ENCODE measurements at regions not wholly inside any gene's neighbourhood (a gene's known extent, or its start where the extent isn't known, plus 50 kb on each side); places are given as distances from the start of the nearest gene placed in this dataset.
"Not testable (repeated sequence)": the region's sequence is repeated elsewhere in the genome, so short reads cannot be mapped to it uniquely, and the experiment has no call there.

DNA sequence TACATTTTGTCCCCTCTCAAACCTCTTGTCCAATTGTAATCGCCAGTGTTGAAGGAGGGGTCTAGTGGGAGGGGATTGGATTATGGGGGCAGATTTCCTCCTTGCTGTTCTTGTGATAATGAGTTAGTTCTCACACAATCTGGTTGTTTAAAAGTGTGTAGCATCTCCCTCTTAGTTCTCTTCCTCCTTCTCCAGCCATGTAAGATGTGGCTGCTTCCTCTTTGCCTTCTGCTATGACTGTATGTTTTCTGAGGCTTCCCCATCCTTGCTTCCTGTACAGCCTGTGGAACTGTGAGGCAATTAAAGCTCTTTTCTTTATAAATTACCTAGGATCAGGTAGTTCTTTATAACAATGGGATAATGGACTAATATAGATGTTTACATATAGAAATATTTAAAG, 162.3 kb upstream of the C1QTNF3 start:
- not testable (repeated sequence) for H3K36me3 ChIP-seq (ENCODE audit: control insufficient read depth in 3 of 3, insufficient read depth in 3 of 3, low read length in 3 of 3); H3K27me3 ChIP-seq (ENCODE audit: control insufficient read depth in 3 of 3, insufficient read depth in 3 of 3, low read length in 3 of 3); H3K9ac ChIP-seq (ENCODE audit: low read depth in 1 of 3, low read length in 3 of 3); H3K9me3 ChIP-seq (ENCODE audit: control insufficient read depth in 3 of 3, low read length in 3 of 3); H3K4me1 ChIP-seq (ENCODE audit: control insufficient read depth in 3 of 3, insufficient read depth in 3 of 3, low read length in 3 of 3); H3K27ac ChIP-seq (ENCODE audit: low read depth, low read length); H3K4me3 ChIP-seq (ENCODE audit: low read length in 3 of 3)

- not testable (repeated sequence) for H3K4me3 ChIP-seq (ENCODE audit: low read length in 3 of 3); H3K27ac ChIP-seq (ENCODE audit: low read depth, low read length); H3K27me3 ChIP-seq (ENCODE audit: control insufficient read depth in 3 of 3, insufficient read depth in 3 of 3, low read length in 3 of 3); H3K36me3 ChIP-seq (ENCODE audit: control insufficient read depth in 3 of 3, insufficient read depth in 3 of 3, low read length in 3 of 3); H3K4me1 ChIP-seq (ENCODE audit: control insufficient read depth in 3 of 3, insufficient read depth in 3 of 3, low read length in 3 of 3); H3K9me3 ChIP-seq (ENCODE audit: control insufficient read depth in 3 of 3, low read length in 3 of 3); H3K9ac ChIP-seq (ENCODE audit: low read depth in 1 of 3, low read length in 3 of 3)
Observed at GRCh38 chr5:34217386-34217785, 174.4 kb upstream of the C1QTNF3 start.

DNA sequence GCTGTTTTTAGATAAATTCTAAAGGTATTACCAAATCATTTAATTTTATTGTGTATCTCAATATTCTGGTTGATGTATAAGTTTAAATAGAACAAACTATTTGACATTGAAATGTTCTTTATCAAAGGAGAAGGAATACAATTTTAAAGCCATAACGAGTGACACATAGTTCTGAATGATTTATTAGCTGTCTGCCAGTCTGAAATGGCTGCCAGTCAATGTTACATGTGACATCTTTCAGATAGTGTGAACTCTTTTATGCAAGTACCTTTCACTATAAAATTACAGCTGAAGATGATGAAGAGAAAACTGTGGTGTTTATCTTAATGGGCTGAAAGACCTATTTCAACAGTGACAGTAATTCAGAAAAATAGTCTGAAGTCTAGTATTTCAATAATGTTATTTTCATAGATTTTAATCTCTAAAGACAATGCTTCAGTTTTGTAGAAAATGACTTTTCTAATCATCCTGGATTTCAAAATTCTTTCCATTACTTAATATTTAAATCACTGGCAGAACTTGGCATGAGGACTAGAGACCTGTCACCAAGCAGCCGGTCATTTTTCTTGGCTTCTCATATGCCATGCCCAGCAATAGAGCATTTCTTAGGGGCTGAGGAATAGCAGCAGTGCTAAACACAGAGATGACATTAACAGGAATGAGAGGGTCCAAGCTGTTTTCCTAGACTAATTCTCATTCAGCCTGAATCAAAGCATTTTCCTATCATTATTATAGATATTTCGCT, 178.5 kb upstream of the C1QTNF3 start:
- not testable (repeated sequence) for H3K27ac ChIP-seq (ENCODE audit: low read depth, low read length); H3K4me3 ChIP-seq (ENCODE audit: low read length in 3 of 3); H3K4me1 ChIP-seq (ENCODE audit: control insufficient read depth in 3 of 3, insufficient read depth in 3 of 3, low read length in 3 of 3); H3K9me3 ChIP-seq (ENCODE audit: control insufficient read depth in 3 of 3, low read length in 3 of 3); H3K9ac ChIP-seq (ENCODE audit: low read depth in 1 of 3, low read length in 3 of 3); H3K36me3 ChIP-seq (ENCODE audit: control insufficient read depth in 3 of 3, insufficient read depth in 3 of 3, low read length in 3 of 3); H3K27me3 ChIP-seq (ENCODE audit: control insufficient read depth in 3 of 3, insufficient read depth in 3 of 3, low read length in 3 of 3)

GRCh38 chr5:34223158-34223557, 180.1 kb upstream of the C1QTNF3 start:
- not testable (repeated sequence) for H3K36me3 ChIP-seq (ENCODE audit: control insufficient read depth in 3 of 3, insufficient read depth in 3 of 3, low read length in 3 of 3); H3K9me3 ChIP-seq (ENCODE audit: control insufficient read depth in 3 of 3, low read length in 3 of 3); H3K27me3 ChIP-seq (ENCODE audit: control insufficient read depth in 3 of 3, insufficient read depth in 3 of 3, low read length in 3 of 3); H3K9ac ChIP-seq (ENCODE audit: low read depth in 1 of 3, low read length in 3 of 3); H3K4me3 ChIP-seq (ENCODE audit: low read length in 3 of 3); H3K4me1 ChIP-seq (ENCODE audit: control insufficient read depth in 3 of 3, insufficient read depth in 3 of 3, low read length in 3 of 3); H3K27ac ChIP-seq (ENCODE audit: low read depth, low read length)

DNA sequence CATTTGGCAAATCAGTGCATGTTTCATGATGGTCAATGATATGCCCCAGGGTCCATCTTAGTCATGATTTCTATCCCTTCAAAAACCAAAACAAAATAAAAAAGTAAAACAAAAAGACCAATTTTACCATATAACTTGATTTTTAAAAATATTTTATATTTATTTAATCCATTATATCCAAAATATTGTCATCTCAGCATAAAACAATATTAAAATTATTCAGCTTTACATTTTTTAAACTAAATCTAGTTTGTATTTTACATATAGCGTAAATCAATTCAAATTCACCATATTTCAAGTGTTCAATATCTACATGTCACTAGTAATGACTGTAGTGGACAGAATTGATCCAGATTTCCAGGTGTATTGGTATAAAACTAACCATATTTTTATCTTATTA, 187.4 kb upstream of the C1QTNF3 start:
- not testable (repeated sequence) for H3K9me3 ChIP-seq (ENCODE audit: control insufficient read depth in 3 of 3, low read length in 3 of 3); H3K27ac ChIP-seq (ENCODE audit: low read depth, low read length); H3K9ac ChIP-seq (ENCODE audit: low read depth in 1 of 3, low read length in 3 of 3); H3K36me3 ChIP-seq (ENCODE audit: control insufficient read depth in 3 of 3, insufficient read depth in 3 of 3, low read length in 3 of 3); H3K4me3 ChIP-seq (ENCODE audit: low read length in 3 of 3); H3K27me3 ChIP-seq (ENCODE audit: control insufficient read depth in 3 of 3, insufficient read depth in 3 of 3, low read length in 3 of 3); H3K4me1 ChIP-seq (ENCODE audit: control insufficient read depth in 3 of 3, insufficient read depth in 3 of 3, low read length in 3 of 3)

GRCh38 chr5:34243802-34244201, 200.8 kb upstream of the C1QTNF3 start:
- H3K27me3 ChIP-seq (ENCODE audit: control insufficient read depth in 3 of 3, insufficient read depth in 3 of 3, low read length in 3 of 3); H3K9me3 ChIP-seq (ENCODE audit: control insufficient read depth in 3 of 3, low read length in 3 of 3); H3K36me3 ChIP-seq (ENCODE audit: control insufficient read depth in 3 of 3, insufficient read depth in 3 of 3, low read length in 3 of 3); H3K4me3 ChIP-seq (ENCODE audit: low read length in 3 of 3); H3K9ac ChIP-seq (ENCODE audit: low read depth in 1 of 3, low read length in 3 of 3); H3K4me1 ChIP-seq (ENCODE audit: control insufficient read depth in 3 of 3, insufficient read depth in 3 of 3, low read length in 3 of 3); H3K27ac ChIP-seq (ENCODE audit: low read depth, low read length): not testable (repeated sequence)

- not testable (repeated sequence) for H3K4me1 ChIP-seq (ENCODE audit: control insufficient read depth in 3 of 3, insufficient read depth in 3 of 3, low read length in 3 of 3); H3K27me3 ChIP-seq (ENCODE audit: control insufficient read depth in 3 of 3, insufficient read depth in 3 of 3, low read length in 3 of 3); H3K36me3 ChIP-seq (ENCODE audit: control insufficient read depth in 3 of 3, insufficient read depth in 3 of 3, low read length in 3 of 3); H3K9me3 ChIP-seq (ENCODE audit: control insufficient read depth in 3 of 3, low read length in 3 of 3); H3K27ac ChIP-seq (ENCODE audit: low read depth, low read length)
- Histone ChIP-seq H3K4me3 (ENCODE audit: low read length in 3 of 3) (peak overlapping the region; percentile 45 to 51 (median 49)), H3K9ac (ENCODE audit: low read depth in 1 of 3, low read length in 3 of 3) (peak overlapping the region in 1 of 3 donors; percentile 25)
Observed at GRCh38 chr5:34244281-34245031, 201.4 kb upstream of the C1QTNF3 start.

DNA sequence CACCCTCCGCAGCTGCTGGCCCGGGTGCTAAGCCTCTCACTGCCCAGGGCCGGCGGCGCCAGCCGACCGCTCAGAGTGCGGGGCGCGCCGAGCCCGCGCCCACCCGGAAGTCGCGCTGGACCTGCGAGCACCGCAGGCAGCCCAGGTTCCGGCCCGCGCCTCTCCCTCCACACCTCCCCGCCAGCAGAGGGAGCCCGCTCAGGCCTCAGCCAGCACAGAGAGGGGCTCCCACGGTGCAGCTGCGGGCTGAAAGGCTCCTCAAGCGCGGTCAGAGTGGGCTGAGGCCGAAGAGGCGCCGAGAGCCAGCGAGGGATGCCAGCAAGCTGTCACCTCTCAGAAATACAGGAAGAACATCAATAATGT, 202.0 kb upstream of the C1QTNF3 start:
- H3K27ac ChIP-seq (ENCODE audit: low read depth, low read length); H3K9me3 ChIP-seq (ENCODE audit: control insufficient read depth in 3 of 3, low read length in 3 of 3); H3K36me3 ChIP-seq (ENCODE audit: control insufficient read depth in 3 of 3, insufficient read depth in 3 of 3, low read length in 3 of 3); H3K4me3 ChIP-seq (ENCODE audit: low read length in 3 of 3); H3K27me3 ChIP-seq (ENCODE audit: control insufficient read depth in 3 of 3, insufficient read depth in 3 of 3, low read length in 3 of 3); H3K4me1 ChIP-seq (ENCODE audit: control insufficient read depth in 3 of 3, insufficient read depth in 3 of 3, low read length in 3 of 3); H3K9ac ChIP-seq (ENCODE audit: low read depth in 1 of 3, low read length in 3 of 3): not testable (repeated sequence)

DNA sequence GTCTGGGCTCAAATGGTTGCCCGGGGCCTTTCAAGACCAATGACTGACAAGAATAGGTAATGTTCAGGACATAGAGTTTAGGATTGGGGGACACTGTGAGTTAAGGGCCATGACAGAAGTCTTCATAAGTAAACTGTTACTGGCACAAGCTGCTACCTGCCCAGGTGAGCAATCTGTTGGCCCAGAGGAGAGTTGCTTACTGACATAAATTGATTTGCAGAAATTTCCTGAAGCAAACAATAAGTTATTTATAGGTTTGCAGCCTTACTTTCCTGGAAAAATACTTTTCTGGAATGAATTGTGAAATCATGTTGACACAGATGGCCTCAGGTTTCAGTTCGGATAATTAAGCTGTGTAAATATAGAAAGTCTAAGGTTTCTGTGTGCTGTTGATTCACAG, 202.8 kb upstream of the C1QTNF3 start:
- H3K4me3 ChIP-seq (ENCODE audit: low read length in 3 of 3): peak overlapping the region in 2 of 3 donors; percentile 43 to 57
- H3K4me1 ChIP-seq (ENCODE audit: control insufficient read depth in 3 of 3, insufficient read depth in 3 of 3, low read length in 3 of 3): not testable (repeated sequence)

DNA sequence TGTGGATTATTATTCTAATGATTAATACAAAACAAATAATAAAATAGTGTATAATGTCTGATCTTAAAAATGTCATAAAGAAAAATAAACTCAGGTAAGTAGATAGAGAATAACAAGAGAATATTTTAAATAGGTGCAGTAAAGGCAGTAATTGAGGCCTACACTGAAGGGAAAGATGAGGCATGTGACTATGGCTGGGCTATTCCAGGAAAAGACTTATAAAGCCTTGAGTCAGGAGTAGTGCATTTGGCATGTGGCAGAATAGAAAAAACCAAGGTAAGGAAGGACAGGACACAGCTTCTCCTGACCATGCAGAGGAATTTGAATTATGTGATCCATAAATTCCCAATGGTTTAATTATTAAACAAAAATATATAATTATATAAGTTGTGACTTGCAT, 215.6 kb upstream of the C1QTNF3 start:
- H3K4me3 ChIP-seq (ENCODE audit: low read length in 3 of 3); H3K27me3 ChIP-seq (ENCODE audit: control insufficient read depth in 3 of 3, insufficient read depth in 3 of 3, low read length in 3 of 3); H3K9ac ChIP-seq (ENCODE audit: low read depth in 1 of 3, low read length in 3 of 3); H3K9me3 ChIP-seq (ENCODE audit: control insufficient read depth in 3 of 3, low read length in 3 of 3); H3K36me3 ChIP-seq (ENCODE audit: control insufficient read depth in 3 of 3, insufficient read depth in 3 of 3, low read length in 3 of 3); H3K4me1 ChIP-seq (ENCODE audit: control insufficient read depth in 3 of 3, insufficient read depth in 3 of 3, low read length in 3 of 3); H3K27ac ChIP-seq (ENCODE audit: low read depth, low read length): not testable (repeated sequence)

More for the DNA sequence above, 202.8 kb upstream of the C1QTNF3 start:
- not testable (repeated sequence) for H3K27me3 ChIP-seq (ENCODE audit: control insufficient read depth in 3 of 3, insufficient read depth in 3 of 3, low read length in 3 of 3); H3K36me3 ChIP-seq (ENCODE audit: control insufficient read depth in 3 of 3, insufficient read depth in 3 of 3, low read length in 3 of 3); H3K9me3 ChIP-seq (ENCODE audit: control insufficient read depth in 3 of 3, low read length in 3 of 3)
- Histone ChIP-seq H3K27ac (ENCODE audit: low read depth, low read length) (peak overlapping the region; percentile 83), H3K9ac (ENCODE audit: low read depth in 1 of 3, low read length in 3 of 3) (peak overlapping the region; percentile 34 to 53 (median 51))

Measured in skeletal muscle tissue (tissue), 3 donors.